Ureter (tissue), 1 donor: ENCODE measurements at regions not wholly inside any gene's neighbourhood (a gene's known extent, or its start where the extent isn't known, plus 50 kb on each side); places are given as distances from the start of the nearest gene placed in this dataset.

ENCODE experiments used
- DNase-seq: peaks from one replicate; pipeline ENCODE4 v3.0.0-alpha.2; 2020; ENCODE audit warnings: low spot score
- donor health status: DM: yes; HTN: yes; CAD: no.

DNA sequence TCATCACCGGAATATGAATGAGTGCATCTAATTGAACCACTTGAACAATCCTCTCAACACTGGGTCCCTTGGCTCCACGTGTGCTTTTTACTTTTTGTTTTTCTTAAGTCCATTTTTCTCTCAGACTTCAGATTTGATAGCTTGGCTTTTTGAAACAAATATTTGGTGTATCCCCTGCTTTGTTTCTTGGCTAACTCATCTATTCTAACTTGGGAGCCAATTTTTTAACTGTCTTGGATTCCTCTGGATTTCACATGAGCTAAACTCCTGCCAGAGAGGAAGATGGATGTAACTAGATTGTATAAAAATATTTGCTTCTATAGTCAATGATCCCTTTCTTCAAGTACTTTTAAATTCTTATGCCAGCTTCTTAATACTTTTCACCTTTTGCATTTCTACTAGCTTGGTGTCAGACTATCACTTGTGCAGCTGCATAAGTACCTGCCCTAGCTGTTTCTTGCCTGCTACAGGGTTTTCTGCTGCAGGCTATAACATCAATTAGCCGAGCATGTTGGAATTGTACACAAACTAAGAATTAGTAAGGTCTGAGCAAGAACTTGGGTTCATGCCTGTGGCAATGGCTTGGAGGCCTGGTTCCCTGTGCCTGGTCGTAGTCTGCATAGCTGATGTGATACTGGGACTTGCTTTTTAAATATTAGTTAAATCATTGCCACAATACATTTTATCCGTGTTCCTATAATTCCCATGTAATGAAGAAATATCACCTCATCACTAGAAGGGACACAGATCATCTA, 281.5 kb downstream of the EN1 start:
- DNase-seq: no peak

DNA sequence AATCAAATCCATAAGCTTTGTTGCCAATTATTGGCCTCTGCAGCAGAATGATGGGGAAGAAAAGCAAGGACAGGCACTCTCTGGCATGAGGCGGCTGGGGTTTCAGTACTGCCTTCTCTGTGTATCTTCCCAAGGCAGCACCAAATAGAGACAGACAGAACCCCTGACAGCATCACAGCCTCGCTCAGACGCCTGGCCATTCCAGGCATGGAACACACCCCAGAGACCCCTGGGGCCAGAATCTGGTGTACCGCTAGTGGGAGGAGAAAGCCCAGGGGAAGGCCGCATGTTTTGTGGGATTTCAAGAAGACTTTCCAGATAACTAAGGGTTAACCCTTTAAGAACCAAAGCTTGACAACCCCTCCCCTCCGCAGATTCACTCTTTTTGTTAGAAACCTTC, 282.1 kb downstream of the EN1 start:
- DNase-seq: no peak

DNA sequence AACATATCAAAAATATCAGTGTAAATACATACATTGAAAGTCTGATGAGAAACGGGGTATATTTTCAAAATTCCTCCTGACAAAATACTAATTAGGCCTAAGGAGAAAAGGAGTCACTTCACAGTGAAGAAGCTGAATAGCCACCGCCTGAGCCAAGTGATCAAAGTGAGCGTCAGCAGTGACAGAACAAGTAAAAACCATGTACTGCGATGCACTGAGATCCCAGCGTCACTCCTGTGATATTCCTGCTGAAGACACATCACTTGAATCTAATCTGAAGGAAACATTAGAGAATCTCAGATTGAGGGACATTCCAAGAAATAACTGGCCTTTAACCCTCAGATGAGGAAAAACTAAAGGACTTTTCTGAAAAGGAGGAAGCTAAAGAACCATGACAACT, 285.3 kb downstream of the EN1 start:
- no peak for DNase-seq

DNA sequence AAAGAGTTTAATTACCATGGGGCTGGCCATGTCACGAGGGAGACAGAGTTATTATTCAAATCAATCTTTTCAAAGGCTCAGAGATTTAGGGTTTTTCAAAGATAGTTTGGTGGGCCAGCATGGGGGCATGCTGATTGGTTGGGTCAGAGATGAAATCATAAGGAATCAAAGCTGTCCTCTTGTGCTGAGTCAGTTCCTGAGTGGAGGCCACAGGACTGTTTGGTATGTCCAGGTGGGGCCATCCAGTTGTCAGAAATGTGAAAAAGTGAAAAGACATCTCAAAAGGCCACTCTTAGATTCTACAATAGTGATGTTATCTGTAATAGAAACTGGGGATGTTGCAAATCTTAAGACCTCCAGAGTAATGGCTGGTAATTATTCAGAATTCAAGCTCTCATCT, 288.6 kb downstream of the EN1 start:
- no peak for DNase-seq

DNA sequence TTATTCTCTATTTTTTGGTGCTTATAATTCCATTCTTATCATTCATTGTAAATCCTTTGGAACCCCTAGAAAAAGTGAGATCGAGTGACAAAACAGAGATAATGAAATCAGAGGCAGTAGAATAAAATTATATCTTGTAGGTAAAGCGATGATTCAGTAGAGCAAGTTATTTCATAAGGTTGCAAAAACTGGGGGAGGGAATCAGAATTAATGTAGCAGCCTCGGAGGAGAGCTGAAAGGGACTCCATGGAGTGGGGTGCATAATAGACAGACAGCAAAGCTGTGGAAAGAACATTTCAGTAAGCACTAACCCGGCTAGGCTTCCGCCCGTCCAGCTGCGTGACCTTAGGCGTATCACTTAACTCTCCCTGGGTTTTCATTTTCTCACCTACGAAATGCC, 289.7 kb downstream of the EN1 start:
- no peak for DNase-seq

DNA sequence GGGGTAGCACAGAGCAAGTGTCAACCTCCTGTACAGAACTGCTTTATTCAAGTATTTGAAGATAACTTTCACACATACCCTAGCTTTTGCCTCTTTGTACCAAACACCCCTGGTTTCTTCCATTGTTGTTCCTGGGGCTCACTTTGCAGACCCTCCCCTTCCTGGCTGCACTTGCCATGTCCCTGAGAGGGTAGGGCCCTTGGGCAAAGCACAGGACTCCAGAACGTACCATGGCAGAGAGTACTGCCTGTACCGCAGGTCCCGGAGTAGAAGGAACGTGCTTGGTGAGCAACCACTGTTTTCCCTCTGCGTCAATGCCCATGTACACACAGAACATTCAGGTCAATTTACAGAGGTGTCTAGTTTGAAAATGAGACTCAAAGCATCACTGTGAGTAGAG, 290.4 kb downstream of the EN1 start:
- no peak for DNase-seq

DNA sequence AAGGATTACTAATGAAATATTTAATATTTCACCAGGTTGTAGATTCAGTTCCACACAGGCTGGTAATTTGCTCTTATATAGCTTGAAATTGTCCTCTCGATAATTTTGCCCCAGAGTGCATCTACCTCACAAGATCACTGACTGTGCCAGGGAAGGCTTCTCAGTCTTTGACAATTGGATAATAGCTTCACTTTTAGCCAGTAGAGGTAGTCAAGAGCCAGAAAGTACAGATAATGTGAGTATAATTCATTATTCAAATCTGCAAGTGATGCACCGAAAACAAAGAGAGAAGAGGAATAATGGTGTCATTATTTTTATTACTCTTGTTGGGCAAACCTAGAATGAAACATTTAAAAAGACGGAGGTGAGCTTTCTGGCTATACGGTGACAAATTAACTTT, 292.8 kb downstream of the EN1 start:
- DNase-seq: no peak

DNA sequence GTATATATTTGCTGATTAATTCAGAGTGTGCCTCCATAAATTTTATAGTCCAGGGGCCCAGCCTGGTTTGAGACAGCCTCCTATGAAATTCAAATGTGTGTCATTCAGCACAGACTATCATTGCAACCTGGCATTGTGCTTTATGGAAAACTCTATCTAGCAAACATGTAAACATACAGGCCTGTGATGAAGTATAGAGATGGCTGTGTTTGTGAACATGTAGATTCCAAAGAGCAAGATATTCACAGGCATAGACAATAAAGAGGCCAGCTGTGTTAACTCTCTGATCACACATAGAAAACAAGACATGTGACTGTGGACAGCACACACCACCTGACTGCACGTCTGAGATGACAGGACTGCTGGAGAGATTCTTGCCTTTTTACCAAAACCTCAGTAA, 297.9 kb downstream of the EN1 start:
- DNase-seq: no peak

DNA sequence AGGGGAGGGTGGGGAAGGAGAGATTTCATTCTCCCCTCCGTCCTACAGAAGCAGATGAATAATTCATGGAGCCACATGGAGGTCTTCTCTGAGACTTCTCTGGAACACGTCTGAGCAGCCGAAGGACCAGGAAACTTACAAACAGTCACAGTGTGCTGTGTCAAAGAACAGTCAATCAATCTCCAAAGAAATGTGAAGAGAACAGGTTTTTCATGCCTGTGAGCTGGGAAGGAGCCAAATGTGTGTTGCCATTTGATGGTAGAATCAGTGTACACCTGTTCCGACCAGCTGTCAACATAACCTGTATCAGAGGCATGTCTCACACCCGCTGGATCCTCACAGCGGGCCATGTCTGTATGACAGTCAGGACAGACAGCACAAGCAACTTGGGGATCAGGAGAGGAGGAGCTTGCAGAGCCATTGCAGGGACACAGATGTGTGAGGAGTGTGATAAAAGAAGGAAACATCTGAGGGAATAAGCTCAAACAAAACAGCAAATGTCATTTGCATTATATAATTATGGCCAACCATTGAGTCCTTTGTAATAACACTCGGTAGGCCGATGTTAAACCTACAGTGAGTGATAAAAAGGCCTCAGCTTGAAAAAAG, 298.5 kb downstream of the EN1 start:
- DNase-seq: no peak

DNA sequence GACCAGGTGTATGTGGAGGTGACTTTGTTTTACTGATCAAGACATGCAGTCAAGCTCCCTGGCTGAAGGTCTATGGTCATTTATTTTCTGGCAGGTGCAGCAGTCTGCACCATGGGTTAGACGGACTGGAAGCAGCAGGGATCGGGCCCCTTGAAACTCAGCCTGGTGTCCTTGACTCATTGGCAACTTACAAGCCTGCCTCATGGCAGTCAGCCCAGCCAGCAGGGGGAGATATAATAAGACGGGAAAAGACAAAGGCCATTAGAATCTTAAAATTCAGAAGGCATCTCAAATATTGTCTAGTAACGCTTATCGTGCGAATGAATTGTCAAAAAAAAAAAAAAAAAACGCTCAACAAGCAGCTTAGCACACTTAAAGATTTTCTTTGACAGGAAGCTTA, 308.2 kb downstream of the EN1 start:
- no peak for DNase-seq

DNA sequence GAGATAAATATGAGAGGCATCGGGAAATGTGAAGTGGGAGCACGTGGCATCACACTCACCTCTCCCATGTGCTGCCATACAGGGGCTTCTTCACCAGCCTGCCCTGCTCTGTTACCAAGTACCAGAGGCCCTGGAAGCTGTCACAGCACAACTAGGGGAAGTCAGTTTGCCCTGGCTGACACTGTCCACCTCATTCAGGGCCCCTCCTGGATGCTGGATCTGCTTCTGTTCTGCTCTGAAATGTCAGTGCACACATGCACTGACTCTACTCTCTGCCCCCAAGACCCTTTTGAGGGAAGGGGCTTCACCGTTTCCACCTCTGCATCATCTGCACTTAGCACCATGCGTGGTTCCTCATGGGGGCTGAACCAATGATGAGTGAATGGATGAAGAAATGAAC, 311.1 kb downstream of the EN1 start:
- DNase-seq: no peak

DNA sequence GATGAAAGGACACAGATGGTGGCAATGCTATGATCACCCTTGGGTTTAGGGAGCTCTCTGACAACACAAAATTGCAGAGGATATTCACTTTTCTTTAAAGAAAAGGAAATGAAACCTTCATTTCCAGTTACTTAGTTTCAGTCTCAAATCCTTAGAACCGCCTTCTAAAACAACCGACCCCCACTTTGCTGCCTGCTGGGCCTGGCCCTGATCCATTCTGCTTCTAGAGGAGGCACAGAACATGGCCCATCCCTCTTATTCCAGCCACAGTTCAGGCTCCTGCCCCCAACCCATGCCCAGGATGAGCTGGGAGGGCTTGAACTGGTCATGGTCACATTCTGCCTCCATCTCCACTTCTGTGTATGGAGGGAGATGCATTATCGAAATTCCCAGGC, 311.6 kb downstream of the EN1 start:
- no peak for DNase-seq

DNA sequence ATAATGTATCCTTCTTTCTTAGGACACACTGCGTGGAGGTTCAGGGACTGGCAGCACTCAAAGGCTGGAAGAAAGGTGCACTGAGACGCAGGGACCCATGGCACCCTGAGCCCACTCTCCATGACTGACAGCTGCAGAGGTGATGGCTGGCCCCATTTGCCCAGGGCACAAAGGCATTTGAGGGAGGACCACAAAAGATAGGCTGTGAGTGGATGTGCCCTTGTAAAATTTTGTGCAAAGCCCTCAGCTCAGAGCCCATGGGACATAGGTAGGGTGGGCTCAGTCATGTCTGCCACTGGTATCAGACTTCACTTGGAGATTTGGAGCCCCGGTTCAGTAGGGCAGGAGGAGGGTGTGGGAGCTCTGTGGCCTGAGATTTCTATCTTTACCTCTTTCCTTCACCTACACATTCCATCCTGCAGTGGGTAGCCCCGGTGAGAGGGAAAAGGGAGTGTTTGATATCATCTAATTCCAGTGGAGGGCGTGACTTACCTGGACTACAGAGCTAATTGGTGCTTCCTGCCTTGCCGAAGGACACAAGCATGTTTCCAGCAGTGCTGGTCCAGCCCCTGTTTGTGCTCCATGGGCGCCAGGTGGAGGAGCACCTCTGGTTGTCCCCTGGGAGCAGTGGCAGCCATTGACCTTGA, 312.2 kb downstream of the EN1 start:
- DNase-seq: no peak

DNA sequence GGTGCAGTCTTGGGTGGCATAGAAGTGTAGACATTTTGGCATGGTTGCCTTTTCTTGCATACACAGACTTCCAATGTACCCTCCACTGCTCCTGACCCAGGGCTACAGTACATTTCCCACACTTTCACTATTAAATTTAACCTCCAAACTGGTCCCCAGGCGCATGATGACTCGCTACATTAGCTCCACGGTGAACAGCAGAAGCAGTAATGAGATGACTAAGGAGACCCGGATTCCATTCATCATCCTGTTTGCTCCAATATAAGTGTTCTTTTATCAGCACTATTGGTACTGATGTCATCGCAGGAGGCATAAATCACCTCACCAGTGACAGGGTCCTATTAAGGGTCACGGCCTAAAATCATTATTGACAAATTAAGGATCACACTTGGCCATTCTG, 316.5 kb downstream of the EN1 start:
- DNase-seq: no peak

DNA sequence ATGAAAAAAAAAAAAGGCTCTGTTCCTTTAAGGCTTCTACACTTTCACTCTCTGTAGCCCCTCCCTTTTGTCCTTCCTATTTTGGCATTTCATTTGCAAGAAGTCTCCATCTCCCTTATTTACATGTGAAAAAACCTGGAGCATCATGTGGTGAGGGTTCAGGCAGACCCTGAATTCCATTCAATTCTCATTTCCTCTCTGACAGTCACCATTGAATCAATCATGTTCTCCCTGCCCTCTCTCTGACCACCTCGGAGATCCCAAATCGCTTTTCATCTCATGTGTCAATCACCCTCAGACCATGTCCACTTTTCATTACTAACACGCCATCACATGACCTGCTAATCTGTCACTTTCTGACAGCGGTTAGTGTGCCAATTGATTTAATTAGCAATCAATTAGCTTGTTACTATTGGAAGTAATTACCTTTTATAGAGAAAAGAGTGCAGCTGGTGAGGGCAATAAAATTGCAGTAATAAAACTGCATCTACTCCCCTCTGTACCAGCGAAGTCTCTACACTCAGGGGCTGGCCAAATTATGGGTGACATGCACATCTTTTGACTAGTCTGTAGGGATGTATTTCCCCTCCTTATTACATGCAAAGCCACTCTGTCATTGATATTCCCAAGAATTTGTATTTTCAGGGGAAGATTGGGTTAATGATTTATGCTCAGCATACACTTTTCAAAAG, 317.4 kb downstream of the EN1 start:
- DNase-seq: no peak

DNA sequence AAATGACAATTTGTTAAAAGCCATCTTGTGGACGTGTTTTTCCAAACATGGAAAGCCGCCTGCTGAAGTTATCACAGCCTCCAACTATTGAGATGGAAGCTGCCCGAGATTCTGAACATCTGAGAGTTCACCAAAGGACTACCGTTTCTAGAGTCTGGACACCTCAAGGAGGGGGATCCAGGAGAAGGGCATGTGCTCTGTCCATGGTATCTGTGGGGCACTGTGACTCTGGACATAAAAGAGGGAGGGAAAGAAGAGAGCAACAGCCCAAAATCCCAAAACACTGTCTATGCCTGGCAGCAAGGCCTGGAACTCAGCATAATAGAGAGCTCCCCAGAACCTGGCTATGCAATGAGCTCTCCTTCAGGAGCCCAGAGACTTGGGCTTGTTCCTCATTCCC, 319.9 kb downstream of the EN1 start:
- DNase-seq: no peak

DNA sequence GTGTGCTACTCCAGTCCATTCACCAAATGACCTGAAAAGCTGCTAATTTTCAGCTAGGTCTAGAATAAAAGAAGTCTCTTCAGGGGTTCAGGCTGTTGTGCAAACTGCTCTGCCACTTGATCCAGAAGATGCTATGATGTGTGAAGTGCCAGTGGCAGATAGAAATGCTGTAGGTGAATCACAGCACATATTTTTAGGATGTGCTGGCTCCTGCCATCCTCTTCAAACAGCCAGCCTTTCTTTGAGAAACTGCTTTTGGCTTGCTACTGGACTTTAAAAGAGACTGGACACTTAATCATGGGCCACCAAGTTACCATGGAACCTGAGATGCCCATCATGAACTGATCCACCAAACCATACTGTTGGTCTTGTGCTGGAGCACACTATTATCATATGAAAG, 322.1 kb downstream of the EN1 start:
- DNase-seq: no peak

DNA sequence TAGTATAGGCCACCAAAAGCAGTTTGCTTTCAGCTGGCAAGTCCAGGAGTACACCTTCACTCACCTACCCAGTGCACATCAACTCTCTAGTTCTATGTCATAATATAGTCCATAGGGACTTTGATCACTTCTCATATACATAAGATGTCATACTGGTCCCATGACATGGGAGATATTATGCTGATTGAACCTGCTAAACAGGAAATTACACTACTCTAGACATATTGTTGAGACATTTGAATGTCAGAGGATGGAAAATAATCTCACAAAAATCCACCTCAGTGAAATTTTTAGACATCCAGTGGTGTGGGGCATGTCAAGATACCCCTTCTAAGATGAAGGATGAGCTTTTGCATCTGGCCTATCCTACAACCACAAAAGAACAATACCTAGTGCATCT, 322.5 kb downstream of the EN1 start:
- no peak for DNase-seq

DNA sequence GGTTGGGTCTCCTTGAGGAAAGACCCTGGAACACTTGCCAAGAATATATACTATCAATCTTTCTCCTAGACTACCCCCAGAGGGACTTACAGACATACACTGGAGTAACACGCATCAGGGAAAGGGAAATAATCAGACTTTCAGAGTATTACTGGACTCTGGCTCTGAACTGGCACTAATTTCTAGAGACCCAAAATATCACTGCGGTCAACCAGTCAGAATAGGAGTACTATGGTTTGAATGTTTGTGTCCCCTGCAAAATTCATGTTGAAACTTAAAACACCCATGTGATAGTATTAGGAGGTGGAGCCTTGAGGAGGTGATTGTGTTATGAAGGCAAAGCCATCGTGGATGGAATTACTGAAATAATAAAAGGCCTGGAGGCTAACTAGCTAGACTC, 323.7 kb downstream of the EN1 start:
- DNase-seq: no peak

DNA sequence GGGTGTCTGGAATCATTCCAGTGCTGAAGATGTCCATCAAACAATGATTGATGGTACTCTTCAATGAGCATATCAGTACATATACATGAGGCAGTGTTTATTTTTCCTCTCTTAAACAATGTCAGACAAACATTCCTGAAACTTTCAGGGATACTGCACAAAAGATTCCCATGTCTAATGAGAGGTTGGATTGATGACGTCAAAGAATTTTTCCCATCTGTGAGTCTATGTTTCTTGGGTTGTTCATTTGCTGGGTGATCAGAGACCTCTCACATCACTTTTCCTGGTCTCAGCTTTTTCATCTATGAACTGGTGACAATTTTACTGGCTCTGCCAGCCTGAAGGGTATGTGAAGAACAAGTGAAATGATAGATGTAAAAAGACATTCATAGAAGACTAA, 325.5 kb downstream of the EN1 start:
- no peak for DNase-seq

DNA sequence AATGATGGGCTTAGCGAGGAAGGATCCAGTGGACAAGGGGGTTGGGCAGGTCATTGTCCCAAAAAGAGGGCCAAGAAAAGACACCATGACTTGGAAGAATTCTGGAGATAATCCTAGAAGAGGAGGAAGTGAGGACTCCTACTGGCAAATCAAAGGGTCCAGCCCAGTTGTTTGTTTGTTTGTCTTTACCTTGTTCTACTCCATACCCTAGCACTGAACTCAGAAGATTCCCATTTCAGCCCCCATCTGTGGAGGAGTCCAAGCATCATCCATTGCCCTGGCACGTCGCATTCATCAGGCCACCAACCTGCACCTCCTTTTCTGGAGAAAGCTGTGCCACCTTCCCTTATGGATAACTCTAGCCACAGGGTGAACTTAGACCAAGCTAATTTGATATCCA, 326.2 kb downstream of the EN1 start:
- DNase-seq: no peak

DNA sequence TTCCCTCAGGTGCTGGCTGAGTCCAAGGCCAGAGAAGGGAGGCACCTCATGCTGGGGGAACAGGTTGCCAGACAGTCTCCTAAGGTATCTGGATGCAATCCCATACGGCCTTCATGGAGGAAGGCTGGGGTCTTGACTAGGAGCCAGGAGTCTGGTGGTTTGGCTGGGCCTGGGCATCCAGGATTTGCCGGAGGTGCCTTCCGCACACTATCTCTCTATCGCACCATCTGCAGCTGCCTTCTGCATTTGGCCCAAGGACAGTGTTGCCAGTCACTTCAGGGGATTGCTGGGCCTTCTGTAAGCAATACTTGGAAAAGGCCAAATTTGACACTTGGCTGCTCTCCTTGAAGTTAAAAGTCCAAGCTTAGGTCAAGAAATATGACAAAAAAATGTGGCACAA, 327.2 kb downstream of the EN1 start:
- no peak for DNase-seq

DNA sequence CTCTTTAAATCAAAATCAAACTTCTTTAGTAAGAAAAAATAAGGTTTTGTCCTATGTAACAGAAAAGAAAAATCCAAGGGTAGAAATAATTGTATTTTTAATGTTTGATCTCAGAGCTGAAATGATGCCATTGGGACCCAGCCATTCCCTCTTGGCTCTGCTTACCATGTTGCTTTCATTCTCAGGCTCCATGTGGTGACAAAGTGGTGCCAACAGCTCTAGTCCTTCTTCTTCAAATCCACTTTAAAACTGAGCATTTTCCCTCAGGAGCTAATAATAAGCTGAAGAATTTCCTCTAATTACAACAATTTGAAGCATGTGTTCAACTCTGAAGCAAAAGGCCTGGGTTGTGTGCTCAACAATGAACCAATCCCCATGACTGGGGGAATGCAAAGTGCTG, 327.9 kb downstream of the EN1 start:
- no peak for DNase-seq
